Kidney epithelial cell (primary cell): ENCODE measurements at regions not wholly inside any gene's neighbourhood (a gene's known extent, or its start where the extent isn't known, plus 50 kb on each side); places are given as distances from the start of the nearest gene placed in this dataset.

Experiments
- DNase-seq: peaks from one replicate; pipeline ENCODE4 v3.0.0-alpha.2; 2010; ENCODE audit warnings: low read depth
- H3K27me3 ChIP-seq: 2 replicates; pipeline ENCODE4 v1.6.0; 2011; ENCODE audit warnings: low read length; ENCODE audit not compliant: control insufficient read depth, insufficient read depth
- H3K36me3 ChIP-seq: 2 replicates; pipeline ENCODE4 v1.5.1; 2011; ENCODE audit warnings: low read length; ENCODE audit not compliant: control insufficient read depth, insufficient read depth
- H3K4me3 ChIP-seq: 2 replicates; pipeline ENCODE4 v1.5.1; 2011; ENCODE audit warnings: low read depth, mild to moderate bottlenecking, control low read depth, low read length
- TF ChIP-seq, protein P1 (sequence below): IDR thresholded peaks from 2 replicates; pipeline ENCODE4 v1.5.1; 2011; ENCODE audit warnings: mild to moderate bottlenecking, moderate library complexity, low read length, control low read depth, inconsistent platforms; ENCODE audit not compliant: insufficient read depth, poor library complexity, severe bottlenecking

DNA sequence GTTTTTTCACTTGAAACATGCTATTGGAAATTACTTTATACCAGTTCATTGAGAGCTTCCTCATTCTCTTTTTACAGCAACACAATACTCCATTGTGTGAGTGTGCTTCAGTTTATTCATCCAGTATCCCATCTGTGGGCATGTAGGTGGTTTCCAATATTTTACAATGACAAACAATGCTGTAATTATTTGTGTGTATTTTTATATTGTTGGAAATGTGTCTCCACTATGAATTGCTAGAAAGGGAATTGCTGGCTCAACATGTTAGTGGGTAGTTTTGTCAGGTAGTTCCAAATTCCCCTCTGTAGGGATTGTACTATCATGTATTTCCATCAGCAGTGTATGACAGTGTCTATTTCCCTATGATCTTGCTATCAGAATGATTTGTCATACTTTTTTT is 65.8 kb upstream of the MAGI1 start:
- no peak for DNase-seq
- TF ChIP-seq, protein P1, sequence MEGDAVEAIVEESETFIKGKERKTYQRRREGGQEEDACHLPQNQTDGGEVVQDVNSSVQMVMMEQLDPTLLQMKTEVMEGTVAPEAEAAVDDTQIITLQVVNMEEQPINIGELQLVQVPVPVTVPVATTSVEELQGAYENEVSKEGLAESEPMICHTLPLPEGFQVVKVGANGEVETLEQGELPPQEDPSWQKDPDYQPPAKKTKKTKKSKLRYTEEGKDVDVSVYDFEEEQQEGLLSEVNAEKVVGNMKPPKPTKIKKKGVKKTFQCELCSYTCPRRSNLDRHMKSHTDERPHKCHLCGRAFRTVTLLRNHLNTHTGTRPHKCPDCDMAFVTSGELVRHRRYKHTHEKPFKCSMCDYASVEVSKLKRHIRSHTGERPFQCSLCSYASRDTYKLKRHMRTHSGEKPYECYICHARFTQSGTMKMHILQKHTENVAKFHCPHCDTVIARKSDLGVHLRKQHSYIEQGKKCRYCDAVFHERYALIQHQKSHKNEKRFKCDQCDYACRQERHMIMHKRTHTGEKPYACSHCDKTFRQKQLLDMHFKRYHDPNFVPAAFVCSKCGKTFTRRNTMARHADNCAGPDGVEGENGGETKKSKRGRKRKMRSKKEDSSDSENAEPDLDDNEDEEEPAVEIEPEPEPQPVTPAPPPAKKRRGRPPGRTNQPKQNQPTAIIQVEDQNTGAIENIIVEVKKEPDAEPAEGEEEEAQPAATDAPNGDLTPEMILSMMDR: no peak
- Histone ChIP-seq H3K4me3 (no peak overlapping the region), H3K36me3 (no peaks in the 10 kb centered on the region), H3K27me3 (no peaks in the 10 kb centered on the region)

DNA sequence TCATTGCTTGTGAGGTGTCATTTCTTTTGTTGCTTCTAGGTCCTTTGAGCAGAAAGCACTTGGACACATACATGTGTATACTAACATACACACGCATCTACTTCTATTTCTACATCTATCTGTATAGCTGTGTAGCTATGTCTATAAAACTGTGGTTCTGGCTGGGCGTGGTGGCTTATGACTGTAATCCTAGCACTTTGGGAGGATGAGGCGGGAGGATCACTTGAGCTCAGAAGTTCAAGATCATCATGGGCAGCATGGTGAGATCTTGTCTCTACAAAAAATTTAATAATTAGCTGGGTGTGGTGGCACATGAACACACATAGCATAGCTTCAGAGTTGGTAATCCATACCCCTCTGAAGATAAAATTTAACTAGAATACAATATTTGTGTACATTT is 65.0 kb upstream of the MAGI1 start:
- no peaks in the 10 kb centered on the region for H3K27me3 ChIP-seq
- DNase-seq: no peak
- H3K4me3 ChIP-seq: no peak overlapping the region
- TF ChIP-seq, protein P1: no peak
- no peaks in the 10 kb centered on the region for H3K36me3 ChIP-seq

DNA sequence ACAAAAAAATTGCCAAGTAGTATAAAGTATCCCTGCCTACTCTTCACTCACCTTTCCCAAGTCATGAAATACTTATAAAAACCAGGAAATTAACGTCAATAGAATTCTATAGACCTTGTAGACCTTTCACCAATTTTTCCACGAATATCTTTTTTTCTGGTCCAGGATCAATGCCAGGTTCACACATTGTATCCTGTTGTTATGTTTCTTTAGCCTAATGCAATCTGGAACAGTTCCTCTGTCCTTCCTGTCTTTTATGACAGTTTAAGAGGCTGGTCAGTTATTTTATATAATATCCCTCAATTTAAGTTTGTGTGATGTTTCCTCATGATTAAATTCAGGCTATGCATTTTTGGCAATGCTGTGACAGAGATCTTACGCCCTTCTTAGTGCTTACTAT is 63.2 kb upstream of the MAGI1 start:
- no peaks in the 10 kb centered on the region for H3K27me3 ChIP-seq
- no peak for DNase-seq
- H3K4me3 ChIP-seq: no peak overlapping the region
- no peaks in the 10 kb centered on the region for H3K36me3 ChIP-seq
- TF ChIP-seq, protein P1: no peak

DNA sequence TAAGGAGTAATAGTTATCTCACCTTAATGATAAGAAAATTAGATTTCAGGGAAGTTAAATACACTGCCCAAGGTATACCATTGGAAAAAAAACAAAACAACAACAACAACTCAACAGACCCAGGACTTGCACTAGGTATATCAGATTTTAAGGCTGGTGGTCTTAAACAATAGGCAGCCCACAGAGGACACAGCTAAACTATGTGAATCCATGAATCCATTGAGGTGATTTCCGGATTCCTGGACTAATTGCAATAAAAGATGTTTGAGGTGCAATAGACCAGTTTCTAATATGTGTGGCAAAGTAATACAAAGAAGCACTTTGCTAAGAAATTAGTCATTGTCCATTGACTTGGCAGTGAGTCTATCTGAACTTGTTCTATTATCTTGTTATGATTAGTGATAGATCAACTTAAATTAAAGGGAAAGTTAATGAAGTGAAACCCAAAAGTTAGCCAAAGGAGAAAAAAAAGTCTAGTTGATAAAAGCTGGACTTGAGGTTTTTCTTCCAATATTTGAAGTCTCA is 60.9 kb upstream of the MAGI1 start:
- Histone ChIP-seq H3K36me3 (no peaks in the 10 kb centered on the region), H3K4me3 (no peak overlapping the region), H3K27me3 (no peaks in the 10 kb centered on the region)
- TF ChIP-seq, protein P1: no peak
- DNase-seq: no peak

DNA sequence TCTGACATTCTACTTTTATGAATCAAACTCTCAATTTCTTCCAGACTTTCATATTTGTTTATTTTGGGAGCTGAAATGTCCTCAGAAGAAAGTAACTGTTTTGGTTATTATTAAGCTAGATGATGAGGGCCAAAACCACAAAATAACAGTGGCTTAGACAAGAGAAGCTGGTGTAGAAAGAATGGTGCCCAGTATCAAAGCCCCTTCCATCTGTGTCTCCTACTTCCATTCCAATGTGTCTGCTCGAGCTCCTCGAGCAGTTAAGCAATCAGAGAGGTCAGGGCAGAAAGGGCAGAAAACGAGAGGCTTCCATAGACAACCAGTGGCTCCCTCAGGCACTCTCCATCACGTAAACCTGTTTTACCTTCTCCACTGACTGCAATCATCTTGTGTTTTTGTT is 59.7 kb upstream of the MAGI1 start:
- no peaks in the 10 kb centered on the region for H3K36me3 ChIP-seq
- no peak for DNase-seq
- no peaks in the 10 kb centered on the region for H3K27me3 ChIP-seq
- TF ChIP-seq, protein P1: no peak
- no peak overlapping the region for H3K4me3 ChIP-seq

DNA sequence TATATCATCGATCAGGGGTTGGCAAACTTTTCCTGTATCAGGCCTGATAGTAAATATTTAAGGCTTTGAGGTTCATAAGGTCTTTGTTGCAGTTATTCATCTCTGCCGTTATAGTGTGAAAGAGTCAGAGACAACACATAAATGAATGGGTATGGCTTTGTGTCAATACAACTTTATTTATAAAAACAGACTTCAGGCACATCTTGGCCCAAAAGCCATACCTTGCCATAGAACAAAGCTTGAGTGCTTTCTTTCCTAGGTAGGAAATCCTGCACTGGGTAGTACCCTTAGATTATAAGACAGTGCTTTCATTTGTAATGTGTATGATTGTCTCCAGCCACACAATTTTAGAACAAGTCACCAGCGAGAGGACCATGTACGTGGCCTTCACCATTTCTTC is 58.9 kb upstream of the MAGI1 start:
- H3K4me3 ChIP-seq: no peak overlapping the region
- H3K27me3 ChIP-seq: no peaks in the 10 kb centered on the region
- TF ChIP-seq, protein P1: no peak
- no peaks in the 10 kb centered on the region for H3K36me3 ChIP-seq
- DNase-seq: no peak
